Breast epithelium (tissue), 3 donors: ENCODE measurements at regions not wholly inside any gene's neighbourhood (a gene's known extent, or its start where the extent isn't known, plus 50 kb on each side); places are given as distances from the start of the nearest gene placed in this dataset.

Experiments
- CTCF ChIP-seq, 3 donors: fragments of 450-650 bp; IDR thresholded peaks; one replicate each; pipeline ENCODE4 v1.5.1; 2016 to 2017; ENCODE audit warnings: antibody characterized with exemption in 3 of 3, mild to moderate bottlenecking in 3 of 3, moderate library complexity in 3 of 3
- POLR2A ChIP-seq: fragments of 450-650 bp; IDR thresholded peaks from one replicate; pipeline ENCODE4 v1.6.1; 2016; ENCODE audit warnings: antibody characterized with exemption, mild to moderate bottlenecking, moderate library complexity

- TF ChIP-seq POLR2A (no peak), CTCF (IDR thresholded peaks at IDR 0.05) (no peak)
Measured at GRCh38 chr1:233452724-233453123, 125.2 kb downstream of the MAP3K21 start.
